ENCODE measurements at regions not wholly inside any gene's neighbourhood (a gene's known extent, or its start where the extent isn't known, plus 50 kb on each side); places are given as distances from the start of the nearest gene placed in this dataset.

DNA sequence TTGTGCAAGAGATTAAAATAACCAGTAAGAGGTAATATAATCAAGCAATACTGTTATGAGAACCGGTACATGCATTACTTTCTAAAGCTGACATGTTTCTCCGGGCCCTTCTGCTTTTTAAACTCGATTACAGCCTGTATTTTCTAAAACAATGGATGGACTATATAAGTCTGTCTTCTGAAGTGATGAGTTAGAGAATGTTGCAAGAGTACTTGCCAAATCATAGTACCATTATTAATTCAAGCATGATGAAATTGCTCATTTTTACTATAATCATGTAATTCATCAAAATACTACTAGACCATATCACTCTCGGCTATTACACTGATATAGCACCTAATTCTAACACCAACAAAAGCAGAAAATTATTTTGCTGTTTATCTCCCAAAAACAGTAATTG is 1240.3 kb upstream of the ACVR2A start:
- H3K9me3 ChIP-seq (ENCODE audit: control extremely low read depth in 1 of 5, control insufficient read depth in 4 of 5, insufficient read depth in 2 of 5, low read depth in 1 of 5, low read length in 4 of 5), result no peaks in the 10 kb centered on the region
- H3K4me1 ChIP-seq (ENCODE audit: control extremely low read depth in 1 of 4, control insufficient read depth in 4 of 4, insufficient read depth in 4 of 4, low read length in 3 of 4), result no peaks in the 10 kb centered on the region
- POLR2A ChIA-PET, result no interaction called here
- H3K27me3 ChIP-seq (replicated peaks in 2 of 5; ENCODE audit: control insufficient read depth in 4 of 5, insufficient read depth in 5 of 5, low read length in 4 of 5), result peaks cover 0 to 3% (median 0%) of the 10 kb centered on the region in 5 experiments
- no peak for DNase-seq
- no peak overlapping the region for H3K27ac ChIP-seq (ENCODE audit: insufficient read depth in 1 of 2, low read depth in 1 of 2, low read length in 2 of 2, poor library complexity in 1 of 2, severe bottlenecking in 2 of 2)
- H3K36me3 ChIP-seq (ENCODE audit: control insufficient read depth in 4 of 4, insufficient read depth in 4 of 4, low read length in 3 of 4), result no peaks in the 10 kb centered on the region
- H3K4me3 ChIP-seq (ENCODE audit: control insufficient read depth in 1 of 7, extremely low read depth in 1 of 7, insufficient read depth in 4 of 7, low read depth in 2 of 7, low read length in 6 of 7), result no peak overlapping the region
- CTCF ChIA-PET, result no interaction called here
- 92% methylated on average over 2 of the region's 4 CpGs for WGBS (ENCODE audit: insufficient coverage)

DNA sequence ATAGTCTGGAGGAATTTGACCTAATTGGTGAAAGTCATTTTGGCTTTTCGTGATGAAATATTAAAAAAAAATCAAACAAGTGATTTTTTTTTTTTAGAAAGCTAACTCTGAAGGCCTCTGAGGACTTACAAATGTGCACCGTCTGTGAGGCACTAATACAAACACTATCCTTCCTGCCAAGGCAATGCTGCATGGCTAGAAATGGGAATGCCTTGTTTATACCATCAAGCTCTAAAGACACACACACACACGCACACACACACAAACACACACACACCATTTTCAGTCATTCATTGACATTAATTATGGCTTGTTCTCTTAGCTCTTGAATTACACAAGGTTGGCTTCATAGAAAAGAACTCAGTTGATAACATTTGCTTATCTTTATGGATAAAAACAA is 1242.0 kb upstream of the ACVR2A start:
- no peak overlapping the region for H3K4me3 ChIP-seq (ENCODE audit: control insufficient read depth in 1 of 7, extremely low read depth in 1 of 7, insufficient read depth in 4 of 7, low read depth in 2 of 7, low read length in 6 of 7)
- 92% methylated on average over 2 of the region's 3 CpGs for WGBS (ENCODE audit: insufficient coverage)
- H3K27ac ChIP-seq (ENCODE audit: insufficient read depth in 1 of 2, low read depth in 1 of 2, low read length in 2 of 2, poor library complexity in 1 of 2, severe bottlenecking in 2 of 2), result no peak overlapping the region
- no peaks in the 10 kb centered on the region for H3K9me3 ChIP-seq (ENCODE audit: control extremely low read depth in 1 of 5, control insufficient read depth in 4 of 5, insufficient read depth in 2 of 5, low read depth in 1 of 5, low read length in 4 of 5)
- DNase-seq, result no peak
- H3K27me3 ChIP-seq (replicated peaks in 2 of 5; ENCODE audit: control insufficient read depth in 4 of 5, insufficient read depth in 5 of 5, low read length in 4 of 5), result peaks cover 0 to 3% (median 0%) of the 10 kb centered on the region in 5 experiments
- no peaks in the 10 kb centered on the region for H3K36me3 ChIP-seq (ENCODE audit: control insufficient read depth in 4 of 4, insufficient read depth in 4 of 4, low read length in 3 of 4)
- ChIA-PET POLR2A (no interaction called here), CTCF (no interaction called here)
- H3K4me1 ChIP-seq (ENCODE audit: control extremely low read depth in 1 of 4, control insufficient read depth in 4 of 4, insufficient read depth in 4 of 4, low read length in 3 of 4), result no peaks in the 10 kb centered on the region

DNA sequence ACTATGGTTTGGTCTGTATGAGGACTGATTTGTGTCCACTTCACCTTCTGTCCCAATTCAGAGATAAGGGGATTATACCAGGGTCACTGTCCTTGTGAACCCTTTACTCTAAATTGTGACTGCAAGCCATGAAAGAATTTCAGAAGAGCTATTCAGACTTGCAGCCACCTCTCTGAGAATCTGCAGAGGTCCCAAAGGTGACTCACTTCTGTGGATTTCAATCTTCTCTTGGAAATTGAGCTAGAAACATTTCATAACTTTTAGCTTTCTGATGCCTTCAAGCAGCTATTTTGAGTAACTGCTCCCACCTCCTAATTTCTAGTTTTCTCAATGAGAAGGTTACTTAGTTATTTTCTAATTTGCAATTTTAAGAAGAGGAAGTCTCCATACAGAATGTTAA is 1242.4 kb upstream of the ACVR2A start:
- Histone ChIP-seq H3K4me1 (ENCODE audit: control extremely low read depth in 1 of 4, control insufficient read depth in 4 of 4, insufficient read depth in 4 of 4, low read length in 3 of 4) (no peaks in the 10 kb centered on the region), H3K36me3 (ENCODE audit: control insufficient read depth in 4 of 4, insufficient read depth in 4 of 4, low read length in 3 of 4) (no peaks in the 10 kb centered on the region), H3K4me3 (ENCODE audit: control insufficient read depth in 1 of 7, extremely low read depth in 1 of 7, insufficient read depth in 4 of 7, low read depth in 2 of 7, low read length in 6 of 7) (no peak overlapping the region), H3K27me3 (replicated peaks in 2 of 5; ENCODE audit: control insufficient read depth in 4 of 5, insufficient read depth in 5 of 5, low read length in 4 of 5) (peaks cover 0 to 3% (median 0%) of the 10 kb centered on the region in 5 experiments), H3K9me3 (ENCODE audit: control extremely low read depth in 1 of 5, control insufficient read depth in 4 of 5, insufficient read depth in 2 of 5, low read depth in 1 of 5, low read length in 4 of 5) (no peaks in the 10 kb centered on the region), H3K27ac (ENCODE audit: insufficient read depth in 1 of 2, low read depth in 1 of 2, low read length in 2 of 2, poor library complexity in 1 of 2, severe bottlenecking in 2 of 2) (no peak overlapping the region)
- CTCF ChIA-PET, result no interaction called here
- POLR2A ChIA-PET, result no interaction called here
- no peak for DNase-seq

DNA sequence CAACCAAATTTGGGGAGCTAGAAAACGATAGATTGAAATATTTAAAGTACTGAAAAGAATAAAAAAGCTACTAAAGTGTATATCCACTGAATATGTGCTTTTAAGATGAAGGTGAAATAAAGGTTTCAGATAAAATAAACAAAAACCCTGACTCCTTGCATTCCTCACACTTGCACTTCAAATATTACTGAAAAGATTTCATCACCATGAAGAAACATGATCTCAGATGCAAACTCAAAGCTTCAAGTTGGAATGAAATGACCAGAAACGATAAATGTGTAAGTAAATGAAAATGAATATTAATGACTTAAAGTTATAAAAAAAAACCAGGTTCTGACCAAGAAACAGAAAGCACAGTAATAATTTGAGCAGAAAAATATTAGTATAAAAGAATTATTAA is 1246.0 kb upstream of the ACVR2A start:
- H3K9me3 ChIP-seq (ENCODE audit: control extremely low read depth in 1 of 5, control insufficient read depth in 4 of 5, insufficient read depth in 2 of 5, low read depth in 1 of 5, low read length in 4 of 5), result no peaks in the 10 kb centered on the region
- H3K36me3 ChIP-seq (ENCODE audit: control insufficient read depth in 4 of 4, insufficient read depth in 4 of 4, low read length in 3 of 4), result no peaks in the 10 kb centered on the region
- no CpG with 5 or more reads among the region's 2 CpGs for WGBS (ENCODE audit: insufficient coverage)
- ChIA-PET CTCF (no interaction called here), POLR2A (no interaction called here)
- H3K27ac ChIP-seq (ENCODE audit: insufficient read depth in 1 of 2, low read depth in 1 of 2, low read length in 2 of 2, poor library complexity in 1 of 2, severe bottlenecking in 2 of 2), result no peak overlapping the region
- DNase-seq, result no peak
- H3K4me1 ChIP-seq (ENCODE audit: control extremely low read depth in 1 of 4, control insufficient read depth in 4 of 4, insufficient read depth in 4 of 4, low read length in 3 of 4), result no peaks in the 10 kb centered on the region
- H3K27me3 ChIP-seq (replicated peaks in 2 of 5; ENCODE audit: control insufficient read depth in 4 of 5, insufficient read depth in 5 of 5, low read length in 4 of 5), result peaks cover 0 to 3% (median 0%) of the 10 kb centered on the region in 5 experiments
- no peak overlapping the region for H3K4me3 ChIP-seq (ENCODE audit: control insufficient read depth in 1 of 7, extremely low read depth in 1 of 7, insufficient read depth in 4 of 7, low read depth in 2 of 7, low read length in 6 of 7)

DNA sequence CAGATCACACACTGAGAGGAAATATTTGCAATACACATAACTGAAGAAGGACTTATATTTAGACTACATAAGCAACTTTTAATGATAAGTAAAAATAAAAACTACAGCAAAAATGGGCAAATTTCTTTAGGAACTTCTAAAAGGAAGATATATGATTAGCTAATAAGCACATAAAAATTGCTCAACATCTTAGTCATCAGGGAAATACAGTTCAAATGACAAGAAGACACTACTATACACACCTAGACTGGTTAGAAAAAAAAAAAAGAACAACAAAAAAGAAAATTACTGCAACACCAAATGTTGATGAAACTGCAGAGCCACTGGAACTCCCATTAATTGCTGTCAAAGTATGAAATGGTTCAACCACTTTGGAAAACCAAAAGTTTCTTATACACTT is 1247.5 kb upstream of the ACVR2A start:
- CTCF ChIA-PET, result no interaction called here
- Histone ChIP-seq H3K9me3 (ENCODE audit: control extremely low read depth in 1 of 5, control insufficient read depth in 4 of 5, insufficient read depth in 2 of 5, low read depth in 1 of 5, low read length in 4 of 5) (no peaks in the 10 kb centered on the region), H3K27me3 (replicated peaks in 2 of 5; ENCODE audit: control insufficient read depth in 4 of 5, insufficient read depth in 5 of 5, low read length in 4 of 5) (peaks cover 0 to under 1% (median 0%) of the 10 kb centered on the region in 5 experiments), H3K4me1 (ENCODE audit: control extremely low read depth in 1 of 4, control insufficient read depth in 4 of 4, insufficient read depth in 4 of 4, low read length in 3 of 4) (no peaks in the 10 kb centered on the region), H3K4me3 (ENCODE audit: control insufficient read depth in 1 of 7, extremely low read depth in 1 of 7, insufficient read depth in 4 of 7, low read depth in 2 of 7, low read length in 6 of 7) (no peak overlapping the region), H3K36me3 (ENCODE audit: control insufficient read depth in 4 of 4, insufficient read depth in 4 of 4, low read length in 3 of 4) (no peaks in the 10 kb centered on the region), H3K27ac (ENCODE audit: insufficient read depth in 1 of 2, low read depth in 1 of 2, low read length in 2 of 2, poor library complexity in 1 of 2, severe bottlenecking in 2 of 2) (no peak overlapping the region)
- POLR2A ChIA-PET, result no interaction called here
- no peak for DNase-seq

DNA sequence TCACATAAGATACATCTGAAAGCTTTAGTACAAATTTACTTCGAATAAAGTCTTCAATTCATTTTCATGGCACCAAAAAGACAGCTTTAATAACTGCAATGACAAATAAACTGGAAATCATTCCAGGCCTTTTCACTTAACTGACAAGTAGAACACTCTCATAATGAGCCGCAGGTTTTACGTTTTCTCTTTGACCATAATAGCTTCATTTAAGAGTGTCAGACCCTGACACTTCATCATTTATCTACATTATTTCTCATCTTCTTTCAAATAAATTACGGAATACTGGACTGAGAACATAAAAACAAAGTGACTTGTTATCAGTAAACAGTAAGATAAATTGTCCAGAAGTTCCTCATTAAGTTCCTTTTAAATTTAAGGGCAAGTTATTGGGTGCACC is 1252.9 kb upstream of the ACVR2A start:
- no peaks in the 10 kb centered on the region for H3K36me3 ChIP-seq (ENCODE audit: control insufficient read depth in 4 of 4, insufficient read depth in 4 of 4, low read length in 3 of 4)
- CTCF ChIA-PET, result no interaction called here
- no peak overlapping the region for H3K4me3 ChIP-seq (ENCODE audit: control insufficient read depth in 1 of 7, extremely low read depth in 1 of 7, insufficient read depth in 4 of 7, low read depth in 2 of 7, low read length in 6 of 7)
- no peaks in the 10 kb centered on the region for H3K27me3 ChIP-seq (replicated peaks in 2 of 5; ENCODE audit: control insufficient read depth in 4 of 5, insufficient read depth in 5 of 5, low read length in 4 of 5)
- no peaks in the 10 kb centered on the region for H3K4me1 ChIP-seq (ENCODE audit: control extremely low read depth in 1 of 4, control insufficient read depth in 4 of 4, insufficient read depth in 4 of 4, low read length in 3 of 4)
- H3K27ac ChIP-seq (ENCODE audit: insufficient read depth in 1 of 2, low read depth in 1 of 2, low read length in 2 of 2, poor library complexity in 1 of 2, severe bottlenecking in 2 of 2), result no peak overlapping the region
- DNase-seq, result no peak
- 100% methylated on average over 3 of the region's 4 CpGs for WGBS (ENCODE audit: insufficient coverage)
- H3K9me3 ChIP-seq (ENCODE audit: control extremely low read depth in 1 of 5, control insufficient read depth in 4 of 5, insufficient read depth in 2 of 5, low read depth in 1 of 5, low read length in 4 of 5), result peaks cover 0 to 4% (median 0%) of the 10 kb centered on the region in 5 experiments
- POLR2A ChIA-PET, result no interaction called here

DNA sequence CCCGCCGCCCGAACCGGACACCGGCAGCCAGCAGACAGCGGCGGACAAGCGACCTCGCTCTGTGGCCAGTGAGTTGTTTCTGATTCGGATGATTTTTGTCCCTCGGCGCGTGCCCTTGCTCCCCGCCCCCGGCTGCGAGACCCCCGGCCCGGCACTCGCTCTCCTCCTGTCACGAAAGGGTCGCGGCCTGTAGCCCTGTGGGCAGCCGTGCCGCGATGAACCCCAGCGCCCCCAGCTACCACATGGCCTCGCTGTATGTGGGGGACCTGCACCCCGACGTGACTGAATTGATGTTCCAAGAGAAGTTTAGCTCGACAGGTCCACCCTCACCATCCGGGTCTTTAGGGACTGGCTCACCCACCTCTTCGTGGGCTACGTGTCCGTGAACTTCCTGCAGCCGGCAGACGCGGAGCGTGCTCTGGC is 1257.5 kb upstream of the ACVR2A start:
- Histone ChIP-seq H3K4me3 (ENCODE audit: control insufficient read depth in 1 of 7, extremely low read depth in 1 of 7, insufficient read depth in 4 of 7, low read depth in 2 of 7, low read length in 6 of 7) (no peak overlapping the region), H3K4me1 (ENCODE audit: control extremely low read depth in 1 of 4, control insufficient read depth in 4 of 4, insufficient read depth in 4 of 4, low read length in 3 of 4) (no peaks in the 10 kb centered on the region), H3K36me3 (ENCODE audit: control insufficient read depth in 4 of 4, insufficient read depth in 4 of 4, low read length in 3 of 4) (no peaks in the 10 kb centered on the region), H3K27ac (ENCODE audit: insufficient read depth in 1 of 2, low read depth in 1 of 2, low read length in 2 of 2, poor library complexity in 1 of 2, severe bottlenecking in 2 of 2) (no peak overlapping the region), H3K27me3 (replicated peaks in 2 of 5; ENCODE audit: control insufficient read depth in 4 of 5, insufficient read depth in 5 of 5, low read length in 4 of 5) (no peaks in the 10 kb centered on the region), H3K9me3 (ENCODE audit: control extremely low read depth in 1 of 5, control insufficient read depth in 4 of 5, insufficient read depth in 2 of 5, low read depth in 1 of 5, low read length in 4 of 5) (peaks cover 0 to 4% (median 0%) of the 10 kb centered on the region in 5 experiments)
- POLR2A ChIA-PET, result no interaction called here
- CTCF ChIA-PET, result no interaction called here
- DNase-seq, result no peak
- 98% methylated on average over 38 of the region's 38 CpGs for WGBS (ENCODE audit: insufficient coverage)

DNA sequence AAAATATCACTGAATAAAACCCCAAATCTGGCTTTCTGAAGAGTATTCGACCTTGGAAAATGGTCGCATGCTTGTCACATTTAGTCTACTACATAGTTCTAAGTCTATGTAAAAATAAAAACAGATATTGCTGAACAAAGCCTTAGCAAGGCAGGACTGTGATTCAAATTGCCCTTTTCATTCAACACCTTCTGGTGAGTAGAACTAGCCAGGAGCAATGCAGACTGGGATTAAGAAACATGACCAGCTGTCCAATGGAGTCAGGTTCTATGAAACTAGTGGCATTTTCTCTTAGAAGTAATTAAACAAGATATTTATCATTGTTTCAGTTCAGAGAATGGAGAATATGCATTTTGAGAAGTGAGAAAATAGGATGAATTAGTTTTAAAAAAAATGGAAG is 1260.5 kb upstream of the ACVR2A start:
- no CpG with 5 or more reads among the region's 2 CpGs for WGBS (ENCODE audit: insufficient coverage)
- no peaks in the 10 kb centered on the region for H3K4me1 ChIP-seq (ENCODE audit: control extremely low read depth in 1 of 4, control insufficient read depth in 4 of 4, insufficient read depth in 4 of 4, low read length in 3 of 4)
- POLR2A ChIA-PET, result no interaction called here
- CTCF ChIA-PET, result no interaction called here
- H3K36me3 ChIP-seq (ENCODE audit: control insufficient read depth in 4 of 4, insufficient read depth in 4 of 4, low read length in 3 of 4), result no peaks in the 10 kb centered on the region
- H3K4me3 ChIP-seq (ENCODE audit: control insufficient read depth in 1 of 7, extremely low read depth in 1 of 7, insufficient read depth in 4 of 7, low read depth in 2 of 7, low read length in 6 of 7), result no peak overlapping the region
- DNase-seq, result no peak
- H3K9me3 ChIP-seq (ENCODE audit: control extremely low read depth in 1 of 5, control insufficient read depth in 4 of 5, insufficient read depth in 2 of 5, low read depth in 1 of 5, low read length in 4 of 5), result peaks cover 0 to 4% (median 0%) of the 10 kb centered on the region in 5 experiments
- H3K27ac ChIP-seq (ENCODE audit: insufficient read depth in 1 of 2, low read depth in 1 of 2, low read length in 2 of 2, poor library complexity in 1 of 2, severe bottlenecking in 2 of 2), result no peak overlapping the region
- no peaks in the 10 kb centered on the region for H3K27me3 ChIP-seq (replicated peaks in 2 of 5; ENCODE audit: control insufficient read depth in 4 of 5, insufficient read depth in 5 of 5, low read length in 4 of 5)

Data from common myeloid progenitor, CD34-positive (primary cell).